Chondrocyte (in vitro differentiated cells): ENCODE measurements at regions not wholly inside any gene's neighbourhood (a gene's known extent, or its start where the extent isn't known, plus 50 kb on each side); places are given as distances from the start of the nearest gene placed in this dataset.
"Not testable (repeated sequence)": the region's sequence is repeated elsewhere in the genome, so short reads cannot be mapped to it uniquely, and the experiment has no call there.

Source experiments
- DNase-seq: peaks from one replicate; pipeline ENCODE4 v3.0.0; 2021; ENCODE audit warnings: mixed read lengths, low spot score
- H3K27ac Mint-ChIP-seq: one replicate; pipeline ENCODE4 v1.8.0; 2021; ENCODE audit warnings: mild to moderate bottlenecking, moderate library complexity, mixed read lengths; ENCODE audit not compliant: unreplicated experiment
- H3K27me3 Mint-ChIP-seq: 2 replicates; pipeline ENCODE4 v1.8.0; 2021; ENCODE audit warnings: low read depth, mixed read lengths
- H3K36me3 Mint-ChIP-seq: 2 replicates; pipeline ENCODE4 v1.8.0; 2021; ENCODE audit warnings: low read depth, mixed read lengths
- H3K4me1 Mint-ChIP-seq: 2 replicates; pipeline ENCODE4 v1.8.0; 2021; ENCODE audit warnings: low read depth, mild to moderate bottlenecking, mixed read lengths
- H3K4me3 Mint-ChIP-seq: one replicate; pipeline ENCODE4 v1.8.0; 2021; ENCODE audit warnings: mild to moderate bottlenecking, moderate library complexity, mixed read lengths; ENCODE audit not compliant: unreplicated experiment
- H3K9me3 Mint-ChIP-seq: 2 replicates; pipeline ENCODE4 v1.8.0; 2021; ENCODE audit warnings: low read depth, mixed read lengths
- CTCF ChIP-seq: fragments of 200-600 bp; sonication (generic); IDR thresholded peaks from 2 replicates; pipeline ENCODE4 v1.5.0; 2021; ENCODE audit warnings: antibody characterized with exemption, mild to moderate bottlenecking, moderate library complexity

DNA sequence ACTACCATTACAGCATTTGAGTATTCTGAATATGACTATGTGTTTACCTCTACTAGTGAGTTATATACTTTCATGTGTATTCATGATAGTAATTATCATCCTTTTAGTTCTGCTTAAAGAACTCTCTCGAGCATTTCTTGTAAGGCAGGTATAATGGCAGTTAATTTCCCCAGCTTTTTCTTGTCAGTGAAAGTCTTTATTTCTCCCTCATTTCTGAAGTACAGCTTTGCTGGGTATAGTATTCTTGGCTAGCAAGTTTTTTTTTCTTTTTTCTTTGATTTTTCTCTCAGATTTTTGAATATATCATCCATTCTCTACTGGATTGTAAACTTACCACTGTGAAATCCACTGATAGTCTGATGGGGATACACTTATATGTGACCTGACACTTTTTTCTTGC, 165.9 kb upstream of the ARHGAP5 start:
- H3K4me3 Mint-ChIP-seq = no peak overlapping the region
- no peaks in the 10 kb centered on the region for H3K4me1 Mint-ChIP-seq
- H3K27ac Mint-ChIP-seq = no peak overlapping the region
- TF ChIP-seq CTCF = no peak
- peaks cover 7% of the 10 kb centered on the region for H3K36me3 Mint-ChIP-seq
- H3K27me3 Mint-ChIP-seq = no peaks in the 10 kb centered on the region
- no peak for DNase-seq
- H3K9me3 Mint-ChIP-seq = peaks cover 27% of the 10 kb centered on the region

DNA sequence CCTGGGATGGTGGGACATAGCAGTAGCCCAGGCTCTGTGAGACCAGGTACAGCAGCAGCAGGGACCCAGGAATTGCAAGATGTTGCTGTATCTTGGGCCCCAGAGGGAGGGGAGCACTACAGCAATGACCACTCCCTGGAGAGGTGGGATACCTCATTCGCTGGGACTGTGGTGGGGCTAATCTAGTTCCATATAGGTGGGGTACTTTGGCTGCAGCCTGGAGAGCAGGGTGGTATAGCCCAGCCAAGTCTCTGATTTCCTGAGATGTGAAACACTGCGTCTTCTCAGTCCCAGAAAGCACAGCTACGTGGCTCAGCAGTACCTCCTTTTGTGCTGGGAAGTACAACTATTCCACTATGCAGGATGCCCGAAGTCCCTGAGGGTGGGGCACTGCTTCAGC, 163.7 kb upstream of the ARHGAP5 start:
- H3K27me3 Mint-ChIP-seq = no peaks in the 10 kb centered on the region
- DNase-seq = no peak
- peaks cover 27% of the 10 kb centered on the region for H3K9me3 Mint-ChIP-seq
- H3K27ac Mint-ChIP-seq = no peak overlapping the region
- H3K4me1 Mint-ChIP-seq = no peaks in the 10 kb centered on the region
- peaks cover 7% of the 10 kb centered on the region for H3K36me3 Mint-ChIP-seq
- no peak overlapping the region for H3K4me3 Mint-ChIP-seq
- no peak for TF ChIP-seq CTCF

DNA sequence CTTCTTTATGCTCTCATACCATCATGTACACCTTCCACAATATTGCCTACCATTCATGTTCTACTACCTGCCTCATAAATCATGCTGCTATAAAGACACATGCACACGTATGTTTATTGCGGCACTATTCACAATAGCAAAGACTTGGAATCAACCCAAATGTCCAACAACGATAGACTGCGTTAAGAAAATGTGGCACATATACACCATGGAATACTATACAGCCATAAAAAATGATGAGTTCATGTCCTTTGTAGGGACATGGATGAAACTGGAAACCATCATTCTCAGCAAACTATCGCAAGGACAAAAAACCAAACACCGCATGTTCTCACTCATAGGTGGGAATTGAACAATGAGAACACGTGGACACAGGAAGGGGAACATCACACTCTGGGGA, 158.8 kb upstream of the ARHGAP5 start:
- not testable (repeated sequence) for H3K36me3 Mint-ChIP-seq, H3K27me3 Mint-ChIP-seq, DNase-seq, H3K9me3 Mint-ChIP-seq, H3K4me1 Mint-ChIP-seq, H3K27ac Mint-ChIP-seq, H3K4me3 Mint-ChIP-seq

- Mint-ChIP-seq H3K4me1 (no peaks in the 10 kb centered on the region), H3K27ac (no peak overlapping the region), H3K4me3 (no peak overlapping the region), H3K36me3 (no peaks in the 10 kb centered on the region), H3K9me3 (no peaks in the 10 kb centered on the region), H3K27me3 (no peaks in the 10 kb centered on the region)
- TF ChIP-seq CTCF = no peak
- DNase-seq = no peak
These were observed 157.1 kb upstream of the ARHGAP5 start for GRCh38 chr14:31920001-31920400.

DNA sequence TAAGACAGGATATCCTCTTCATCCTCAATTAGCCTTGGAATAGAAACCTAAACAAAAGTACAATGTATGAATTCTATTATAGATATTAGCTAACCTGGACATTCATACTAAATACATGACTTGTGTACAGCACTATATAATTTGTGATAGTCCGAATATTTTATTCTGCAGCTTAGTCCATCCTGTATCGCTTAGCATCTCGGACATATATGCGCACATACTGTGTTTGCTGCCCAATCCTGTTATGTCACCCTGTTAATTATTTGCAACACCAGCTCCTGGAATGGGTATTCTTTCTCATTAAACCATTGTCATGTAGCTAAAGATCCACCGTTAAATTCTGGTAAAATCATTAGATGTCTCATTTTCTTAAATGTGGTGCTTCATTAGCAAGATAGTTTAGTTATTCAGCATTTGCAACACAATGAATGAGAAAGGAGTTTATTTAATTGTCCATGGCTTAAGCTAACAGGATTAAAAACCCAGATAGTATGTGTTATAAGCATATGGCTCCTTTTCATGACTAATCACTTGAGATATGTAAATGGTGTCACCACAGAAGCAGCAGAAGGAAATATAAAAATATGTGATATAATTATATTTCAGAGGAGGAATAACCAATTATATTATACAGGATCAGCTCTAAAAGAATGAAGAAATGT, 156.0 kb upstream of the ARHGAP5 start:
- no peak for DNase-seq
- no peak overlapping the region for H3K27ac Mint-ChIP-seq
- H3K9me3 Mint-ChIP-seq = no peaks in the 10 kb centered on the region
- no peaks in the 10 kb centered on the region for H3K27me3 Mint-ChIP-seq
- H3K36me3 Mint-ChIP-seq = no peaks in the 10 kb centered on the region
- no peaks in the 10 kb centered on the region for H3K4me1 Mint-ChIP-seq
- no peak for TF ChIP-seq CTCF
- H3K4me3 Mint-ChIP-seq = no peak overlapping the region

DNA sequence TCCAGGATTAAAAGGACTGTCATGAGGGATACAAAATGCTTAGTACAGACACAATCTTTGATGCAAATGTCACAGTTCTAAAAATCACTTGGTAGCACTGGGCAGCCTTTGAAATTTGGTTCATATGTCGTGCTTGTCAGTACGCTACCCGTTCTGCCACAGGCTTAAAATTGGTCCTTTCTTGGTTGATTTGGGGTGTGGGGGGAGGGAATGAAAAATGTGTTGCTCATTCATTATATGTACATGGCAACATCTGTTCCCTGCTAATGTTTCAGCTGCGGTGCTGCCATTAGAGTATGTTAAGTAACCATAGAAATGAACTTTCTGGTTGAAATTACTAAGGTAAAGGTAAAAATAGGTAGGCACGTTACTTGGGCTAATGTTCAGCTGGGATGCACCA, 155.4 kb upstream of the ARHGAP5 start:
- H3K36me3 Mint-ChIP-seq = no peaks in the 10 kb centered on the region
- no peak for DNase-seq
- peaks cover 2% of the 10 kb centered on the region for H3K4me1 Mint-ChIP-seq
- H3K27me3 Mint-ChIP-seq = no peaks in the 10 kb centered on the region
- TF ChIP-seq CTCF = no peak
- no peak overlapping the region for H3K4me3 Mint-ChIP-seq
- H3K9me3 Mint-ChIP-seq = no peaks in the 10 kb centered on the region
- H3K27ac Mint-ChIP-seq = no peak overlapping the region
